ENCODE measurements at regions not wholly inside any gene's neighbourhood (a gene's known extent, or its start where the extent isn't known, plus 50 kb on each side); places are given as distances from the start of the nearest gene placed in this dataset.

DNA sequence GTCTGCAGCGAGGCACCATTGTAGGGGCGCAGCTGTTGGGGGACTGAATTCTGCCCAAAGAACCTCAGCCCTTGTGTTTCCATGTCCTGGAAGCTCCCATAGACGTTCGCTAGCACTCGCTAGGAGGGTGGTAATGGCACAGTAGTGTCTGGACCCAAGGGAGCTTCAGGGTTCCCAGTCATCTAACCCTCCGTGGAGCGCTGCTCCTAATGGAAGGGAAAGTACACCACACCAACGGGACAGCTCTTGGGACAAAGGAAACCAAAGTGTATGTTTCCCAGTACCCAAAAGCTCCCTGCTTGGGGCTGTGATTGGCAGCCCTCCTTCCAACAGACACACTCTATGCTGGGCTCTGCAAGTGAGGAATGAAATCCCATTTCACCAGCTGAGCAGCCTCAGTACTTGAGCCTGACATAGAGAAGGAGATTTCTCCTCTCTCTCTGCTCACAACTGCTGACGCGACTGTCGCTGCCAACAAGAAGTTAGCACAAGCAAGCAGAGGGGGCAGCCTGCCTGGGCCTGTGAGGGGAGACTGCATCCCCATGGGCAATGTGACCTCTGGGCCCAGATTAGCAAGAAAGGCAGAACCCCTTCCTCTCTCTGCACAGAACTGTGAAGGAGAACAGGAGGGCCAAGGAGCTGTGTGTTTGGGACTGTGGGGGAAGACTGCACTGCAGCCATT, 67.6 kb upstream of the SMARCAD1 start:
- Histone ChIP-seq H3K4me1 (ENCODE audit: insufficient read depth) (peaks cover 14% of the 10 kb centered on the region; the same call in 1 of the 2 replicates), H3K79me2 (replicated peaks; ENCODE audit: insufficient read depth) (no peaks in the 10 kb centered on the region), H4K20me1 (replicated peaks; ENCODE audit: insufficient read depth) (no peaks in the 10 kb centered on the region), H2AFZ (peak overlapping the region; percentile 95), H3K27ac (ENCODE audit: low read depth) (no peak overlapping the region), H3F3A (replicated peaks; ENCODE audit: low read depth) (no peaks in the 10 kb centered on the region), H3K27me3 (ENCODE audit: insufficient read depth) (no peaks in the 10 kb centered on the region), H3K4me2 (no peak overlapping the region), H3K9me2 (ENCODE audit: insufficient read depth) (no peaks in the 10 kb centered on the region), H3K36me3 (ENCODE audit: insufficient read depth) (no peaks in the 10 kb centered on the region), H3K4me3 (no peak overlapping the region)
- Mint-ChIP-seq H3K36me3 (ENCODE audit: low read depth) (no peaks in the 10 kb centered on the region), H3K27me3 (ENCODE audit: insufficient read depth, low read depth, poor library complexity) (no peaks in the 10 kb centered on the region), H3K4me3 (no peak overlapping the region), H3K9me3 (no peaks in the 10 kb centered on the region), H3K27ac (no peak overlapping the region), H3K4me1 (peaks cover 12% of the 10 kb centered on the region)
- TF ChIP-seq, protein P1, sequence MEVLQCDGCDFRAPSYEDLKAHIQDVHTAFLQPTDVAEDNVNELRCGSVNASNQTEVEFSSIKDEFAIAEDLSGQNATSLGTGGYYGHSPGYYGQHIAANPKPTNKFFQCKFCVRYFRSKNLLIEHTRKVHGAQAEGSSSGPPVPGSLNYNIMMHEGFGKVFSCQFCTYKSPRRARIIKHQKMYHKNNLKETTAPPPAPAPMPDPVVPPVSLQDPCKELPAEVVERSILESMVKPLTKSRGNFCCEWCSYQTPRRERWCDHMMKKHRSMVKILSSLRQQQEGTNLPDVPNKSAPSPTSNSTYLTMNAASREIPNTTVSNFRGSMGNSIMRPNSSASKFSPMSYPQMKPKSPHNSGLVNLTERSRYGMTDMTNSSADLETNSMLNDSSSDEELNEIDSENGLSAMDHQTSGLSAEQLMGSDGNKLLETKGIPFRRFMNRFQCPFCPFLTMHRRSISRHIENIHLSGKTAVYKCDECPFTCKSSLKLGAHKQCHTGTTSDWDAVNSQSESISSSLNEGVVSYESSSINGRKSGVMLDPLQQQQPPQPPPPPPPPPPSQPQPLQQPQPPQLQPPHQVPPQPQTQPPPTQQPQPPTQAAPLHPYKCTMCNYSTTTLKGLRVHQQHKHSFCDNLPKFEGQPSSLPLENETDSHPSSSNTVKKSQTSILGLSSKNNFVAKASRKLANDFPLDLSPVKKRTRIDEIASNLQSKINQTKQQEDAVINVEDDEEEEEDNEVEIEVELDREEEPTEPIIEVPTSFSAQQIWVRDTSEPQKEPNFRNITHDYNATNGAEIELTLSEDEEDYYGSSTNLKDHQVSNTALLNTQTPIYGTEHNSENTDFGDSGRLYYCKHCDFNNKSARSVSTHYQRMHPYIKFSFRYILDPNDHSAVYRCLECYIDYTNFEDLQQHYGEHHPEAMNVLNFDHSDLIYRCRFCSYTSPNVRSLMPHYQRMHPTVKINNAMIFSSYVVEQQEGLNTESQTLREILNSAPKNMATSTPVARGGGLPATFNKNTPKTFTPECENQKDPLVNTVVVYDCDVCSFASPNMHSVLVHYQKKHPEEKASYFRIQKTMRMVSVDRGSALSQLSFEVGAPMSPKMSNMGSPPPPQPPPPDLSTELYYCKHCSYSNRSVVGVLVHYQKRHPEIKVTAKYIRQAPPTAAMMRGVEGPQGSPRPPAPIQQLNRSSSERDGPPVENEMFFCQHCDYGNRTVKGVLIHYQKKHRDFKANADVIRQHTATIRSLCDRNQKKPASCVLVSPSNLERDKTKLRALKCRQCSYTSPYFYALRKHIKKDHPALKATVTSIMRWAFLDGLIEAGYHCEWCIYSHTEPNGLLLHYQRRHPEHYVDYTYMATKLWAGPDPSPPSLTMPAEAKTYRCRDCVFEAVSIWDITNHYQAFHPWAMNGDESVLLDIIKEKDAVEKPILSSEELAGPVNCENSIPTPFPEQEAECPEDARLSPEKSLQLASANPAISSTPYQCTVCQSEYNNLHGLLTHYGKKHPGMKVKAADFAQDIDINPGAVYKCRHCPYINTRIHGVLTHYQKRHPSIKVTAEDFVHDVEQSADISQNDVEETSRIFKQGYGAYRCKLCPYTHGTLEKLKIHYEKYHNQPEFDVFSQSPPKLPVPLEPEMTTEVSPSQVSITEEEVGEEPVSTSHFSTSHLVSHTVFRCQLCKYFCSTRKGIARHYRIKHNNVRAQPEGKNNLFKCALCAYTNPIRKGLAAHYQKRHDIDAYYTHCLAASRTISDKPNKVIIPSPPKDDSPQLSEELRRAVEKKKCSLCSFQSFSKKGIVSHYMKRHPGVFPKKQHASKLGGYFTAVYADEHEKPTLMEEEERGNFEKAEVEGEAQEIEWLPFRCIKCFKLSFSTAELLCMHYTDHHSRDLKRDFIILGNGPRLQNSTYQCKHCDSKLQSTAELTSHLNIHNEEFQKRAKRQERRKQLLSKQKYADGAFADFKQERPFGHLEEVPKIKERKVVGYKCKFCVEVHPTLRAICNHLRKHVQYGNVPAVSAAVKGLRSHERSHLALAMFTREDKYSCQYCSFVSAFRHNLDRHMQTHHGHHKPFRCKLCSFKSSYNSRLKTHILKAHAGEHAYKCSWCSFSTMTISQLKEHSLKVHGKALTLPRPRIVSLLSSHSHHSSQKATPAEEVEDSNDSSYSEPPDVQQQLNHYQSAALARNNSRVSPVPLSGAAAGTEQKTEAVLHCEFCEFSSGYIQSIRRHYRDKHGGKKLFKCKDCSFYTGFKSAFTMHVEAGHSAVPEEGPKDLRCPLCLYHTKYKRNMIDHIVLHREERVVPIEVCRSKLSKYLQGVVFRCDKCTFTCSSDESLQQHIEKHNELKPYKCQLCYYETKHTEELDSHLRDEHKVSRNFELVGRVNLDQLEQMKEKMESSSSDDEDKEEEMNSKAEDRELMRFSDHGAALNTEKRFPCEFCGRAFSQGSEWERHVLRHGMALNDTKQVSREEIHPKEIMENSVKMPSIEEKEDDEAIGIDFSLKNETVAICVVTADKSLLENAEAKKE (CRISPR knock-in tag; IDR thresholded peaks at IDR 0.05) = no peak
- TF ChIP-seq CREB1 (CRISPR knock-in tag; IDR thresholded peaks at IDR 0.05; ENCODE audit: low read depth) = no peak
- TF ChIP-seq ZNF114 (CRISPR knock-in tag; IDR thresholded peaks at IDR 0.05) = no peak
- ATAC-seq (peak; percentile 69), DNase-seq (ENCODE audit: low spot score) (no peak)

DNA sequence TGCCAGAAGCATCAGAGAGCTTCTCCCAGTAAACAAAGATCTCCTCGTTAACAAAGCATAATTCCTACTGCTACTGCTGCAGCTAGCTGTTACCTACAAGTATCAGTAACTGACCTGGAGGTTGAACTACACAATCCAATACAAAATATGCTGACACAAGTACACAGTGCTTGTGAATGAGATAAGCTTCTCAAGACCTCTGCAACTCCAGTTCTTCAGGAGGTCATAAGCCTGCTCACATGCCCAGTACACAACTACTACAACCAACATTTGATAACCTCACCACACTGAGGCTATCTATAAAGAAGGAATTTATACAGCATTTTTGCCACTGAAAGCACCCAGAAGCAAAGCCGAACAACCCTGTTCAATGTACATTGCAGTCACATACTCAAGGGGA, 66.7 kb upstream of the SMARCAD1 start:
- H3F3A ChIP-seq (replicated peaks; ENCODE audit: low read depth) = no peaks in the 10 kb centered on the region
- H2AFZ ChIP-seq = peak overlapping the region; percentile 95; the same call in 1 of the 2 replicates
- no peak overlapping the region for H3K4me2 ChIP-seq
- no peaks in the 10 kb centered on the region for H4K20me1 ChIP-seq (replicated peaks; ENCODE audit: insufficient read depth)
- no peaks in the 10 kb centered on the region for H3K27me3 ChIP-seq (ENCODE audit: insufficient read depth)
- H3K79me2 ChIP-seq (replicated peaks; ENCODE audit: insufficient read depth) = no peaks in the 10 kb centered on the region
- Mint-ChIP-seq H3K4me1 (peaks cover 15% of the 10 kb centered on the region), H3K9me3 (no peaks in the 10 kb centered on the region), H3K36me3 (ENCODE audit: low read depth) (no peaks in the 10 kb centered on the region), H3K27me3 (ENCODE audit: insufficient read depth, low read depth, poor library complexity) (no peaks in the 10 kb centered on the region), H3K27ac (no peak overlapping the region), H3K4me3 (no peak overlapping the region)
- no peak overlapping the region for H3K27ac ChIP-seq (ENCODE audit: low read depth)
- peaks cover 14% of the 10 kb centered on the region; the same call in 1 of the 2 replicates for H3K4me1 ChIP-seq (ENCODE audit: insufficient read depth)
- ATAC-seq (no peak), DNase-seq (ENCODE audit: low spot score) (no peak)
- H3K4me3 ChIP-seq = no peak overlapping the region
- H3K9me2 ChIP-seq (ENCODE audit: insufficient read depth) = no peaks in the 10 kb centered on the region
- no peaks in the 10 kb centered on the region for H3K36me3 ChIP-seq (ENCODE audit: insufficient read depth)
- TF ChIP-seq JUNB (IDR thresholded peaks at IDR 0.05; ENCODE audit: unreplicated experiment) (no peak), NANOG (IDR thresholded peaks at IDR 0.05; ENCODE audit: borderline replicate concordance) (no peak), POLR2AphosphoS5 (IDR thresholded peaks at IDR 0.05; ENCODE audit: low read depth) (no peak), STAT1 (IDR thresholded peaks at IDR 0.05; ENCODE audit: unreplicated experiment) (no peak), EZH2 (IDR thresholded peaks at IDR 0.05; ENCODE audit: low read depth, unreplicated experiment) (no peak), EZH2phosphoT487 (IDR thresholded peaks at IDR 0.05; ENCODE audit: unreplicated experiment) (no peak)
- TF ChIP-seq, protein P2, sequence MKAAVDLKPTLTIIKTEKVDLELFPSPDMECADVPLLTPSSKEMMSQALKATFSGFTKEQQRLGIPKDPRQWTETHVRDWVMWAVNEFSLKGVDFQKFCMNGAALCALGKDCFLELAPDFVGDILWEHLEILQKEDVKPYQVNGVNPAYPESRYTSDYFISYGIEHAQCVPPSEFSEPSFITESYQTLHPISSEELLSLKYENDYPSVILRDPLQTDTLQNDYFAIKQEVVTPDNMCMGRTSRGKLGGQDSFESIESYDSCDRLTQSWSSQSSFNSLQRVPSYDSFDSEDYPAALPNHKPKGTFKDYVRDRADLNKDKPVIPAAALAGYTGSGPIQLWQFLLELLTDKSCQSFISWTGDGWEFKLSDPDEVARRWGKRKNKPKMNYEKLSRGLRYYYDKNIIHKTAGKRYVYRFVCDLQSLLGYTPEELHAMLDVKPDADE (IDR thresholded peaks at IDR 0.05) = no peak
- TF ChIP-seq, protein P3, sequence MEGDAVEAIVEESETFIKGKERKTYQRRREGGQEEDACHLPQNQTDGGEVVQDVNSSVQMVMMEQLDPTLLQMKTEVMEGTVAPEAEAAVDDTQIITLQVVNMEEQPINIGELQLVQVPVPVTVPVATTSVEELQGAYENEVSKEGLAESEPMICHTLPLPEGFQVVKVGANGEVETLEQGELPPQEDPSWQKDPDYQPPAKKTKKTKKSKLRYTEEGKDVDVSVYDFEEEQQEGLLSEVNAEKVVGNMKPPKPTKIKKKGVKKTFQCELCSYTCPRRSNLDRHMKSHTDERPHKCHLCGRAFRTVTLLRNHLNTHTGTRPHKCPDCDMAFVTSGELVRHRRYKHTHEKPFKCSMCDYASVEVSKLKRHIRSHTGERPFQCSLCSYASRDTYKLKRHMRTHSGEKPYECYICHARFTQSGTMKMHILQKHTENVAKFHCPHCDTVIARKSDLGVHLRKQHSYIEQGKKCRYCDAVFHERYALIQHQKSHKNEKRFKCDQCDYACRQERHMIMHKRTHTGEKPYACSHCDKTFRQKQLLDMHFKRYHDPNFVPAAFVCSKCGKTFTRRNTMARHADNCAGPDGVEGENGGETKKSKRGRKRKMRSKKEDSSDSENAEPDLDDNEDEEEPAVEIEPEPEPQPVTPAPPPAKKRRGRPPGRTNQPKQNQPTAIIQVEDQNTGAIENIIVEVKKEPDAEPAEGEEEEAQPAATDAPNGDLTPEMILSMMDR (conservative IDR thresholded peaks at IDR 0.05; ENCODE audit: low read depth in 2 of 2) = no peak

All from GM23338 (cell line).